Fibroblast of pulmonary artery (primary cell): ENCODE measurements at regions not wholly inside any gene's neighbourhood (a gene's known extent, or its start where the extent isn't known, plus 50 kb on each side); places are given as distances from the start of the nearest gene placed in this dataset.

Experiments
- DNase-seq: peaks from one replicate; pipeline ENCODE4 v3.0.0-alpha.2; 2010; ENCODE audit warnings: low read depth
- H3K4me3 ChIP-seq: replicated peaks from 2 replicates; pipeline ENCODE4 v1.5.1; 2011; ENCODE audit warnings: low read depth, mild to moderate bottlenecking, control low read depth, low read length, moderate library complexity
- TF ChIP-seq, protein P1 (sequence below): IDR thresholded peaks from 2 replicates; pipeline ENCODE4 v1.5.1; 2011; ENCODE audit warnings: mild to moderate bottlenecking, control low read depth, low read length, inconsistent platforms; ENCODE audit errors: missing control alignments

DNA sequence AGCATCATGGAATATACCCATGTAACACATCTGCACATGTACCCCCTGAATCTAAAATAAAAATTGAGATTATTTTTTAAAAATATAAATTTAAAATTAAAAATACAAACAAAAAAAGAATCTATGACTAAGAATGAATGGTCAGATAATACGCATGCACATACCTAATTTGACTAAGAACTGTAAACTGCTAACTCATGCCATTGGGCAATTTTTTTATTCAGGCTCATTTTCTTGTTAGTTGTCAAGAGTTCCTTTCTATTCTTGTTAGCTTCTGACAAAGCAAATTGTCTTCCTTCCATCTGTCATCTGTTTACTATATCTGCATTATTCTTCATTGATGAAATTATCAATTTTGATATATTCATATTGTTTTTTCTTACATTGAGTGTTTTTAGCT lies 69.5 kb upstream of the HAND1 start:
- H3K4me3 ChIP-seq: no peak overlapping the region
- DNase-seq: no peak
- TF ChIP-seq, protein P1, sequence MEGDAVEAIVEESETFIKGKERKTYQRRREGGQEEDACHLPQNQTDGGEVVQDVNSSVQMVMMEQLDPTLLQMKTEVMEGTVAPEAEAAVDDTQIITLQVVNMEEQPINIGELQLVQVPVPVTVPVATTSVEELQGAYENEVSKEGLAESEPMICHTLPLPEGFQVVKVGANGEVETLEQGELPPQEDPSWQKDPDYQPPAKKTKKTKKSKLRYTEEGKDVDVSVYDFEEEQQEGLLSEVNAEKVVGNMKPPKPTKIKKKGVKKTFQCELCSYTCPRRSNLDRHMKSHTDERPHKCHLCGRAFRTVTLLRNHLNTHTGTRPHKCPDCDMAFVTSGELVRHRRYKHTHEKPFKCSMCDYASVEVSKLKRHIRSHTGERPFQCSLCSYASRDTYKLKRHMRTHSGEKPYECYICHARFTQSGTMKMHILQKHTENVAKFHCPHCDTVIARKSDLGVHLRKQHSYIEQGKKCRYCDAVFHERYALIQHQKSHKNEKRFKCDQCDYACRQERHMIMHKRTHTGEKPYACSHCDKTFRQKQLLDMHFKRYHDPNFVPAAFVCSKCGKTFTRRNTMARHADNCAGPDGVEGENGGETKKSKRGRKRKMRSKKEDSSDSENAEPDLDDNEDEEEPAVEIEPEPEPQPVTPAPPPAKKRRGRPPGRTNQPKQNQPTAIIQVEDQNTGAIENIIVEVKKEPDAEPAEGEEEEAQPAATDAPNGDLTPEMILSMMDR: no peak

DNA sequence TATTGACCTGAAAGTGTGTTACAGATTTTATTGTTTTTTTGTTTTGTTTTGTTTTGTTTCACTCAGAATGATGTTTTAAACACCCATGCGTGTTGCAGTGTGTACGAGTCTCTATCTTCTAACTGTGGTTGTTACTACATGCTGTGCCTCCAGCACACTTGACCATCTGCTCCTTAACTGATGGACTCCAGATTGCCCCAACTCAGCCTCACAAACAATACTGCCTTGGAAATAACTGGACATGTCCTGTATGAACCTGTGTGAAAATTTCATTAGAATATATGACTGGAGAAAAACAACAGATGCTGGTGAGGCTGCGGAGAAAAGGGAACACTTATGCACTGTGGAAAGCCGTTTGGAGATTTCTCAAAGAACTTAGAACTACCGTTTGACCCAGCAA lies 68.7 kb upstream of the HAND1 start:
- TF ChIP-seq, protein P1: no peak
- no peak for DNase-seq
- no peak overlapping the region for H3K4me3 ChIP-seq

DNA sequence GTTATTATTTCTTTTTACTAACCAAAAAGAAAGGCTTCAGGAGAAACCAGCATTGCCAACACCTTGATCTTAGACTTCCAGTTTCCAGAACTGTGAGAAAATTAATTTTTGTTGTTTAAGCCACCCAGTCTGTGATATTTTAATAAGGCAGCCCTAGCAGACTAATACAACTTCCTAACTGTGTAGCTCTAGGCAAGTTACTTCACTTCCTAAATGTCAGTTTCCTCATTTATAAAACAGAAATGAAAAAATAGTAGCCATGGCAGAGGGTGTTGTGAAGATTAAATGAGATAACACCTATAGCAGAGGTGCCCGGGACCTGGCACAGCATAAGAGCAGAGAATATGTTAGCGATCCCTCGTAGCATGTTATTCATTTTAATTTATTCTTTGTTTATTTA lies 66.6 kb upstream of the HAND1 start:
- TF ChIP-seq, protein P1: no peak
- no peak for DNase-seq
- no peak overlapping the region for H3K4me3 ChIP-seq

DNA sequence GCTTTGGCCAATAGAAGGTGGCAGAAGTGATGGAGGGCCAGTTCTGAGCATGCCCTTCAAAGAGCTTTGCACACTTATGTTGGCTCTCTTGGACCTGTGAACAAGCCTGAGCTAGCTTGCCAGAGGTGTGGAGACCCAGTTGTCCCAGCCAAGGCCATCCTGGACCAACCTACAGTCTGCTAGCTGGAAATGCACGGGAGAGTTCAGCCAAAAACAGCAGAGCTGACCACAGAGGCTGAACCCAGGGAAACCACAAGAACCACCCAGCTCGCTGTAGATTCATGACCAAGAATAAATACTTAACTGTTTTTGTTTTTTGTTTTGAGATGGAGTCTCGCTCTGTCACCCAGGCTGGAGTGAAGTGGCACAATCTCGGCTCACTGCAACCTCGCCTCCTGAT lies 65.4 kb upstream of the HAND1 start:
- DNase-seq: no peak
- H3K4me3 ChIP-seq: no peak overlapping the region
- TF ChIP-seq, protein P1: no peak

GRCh38 chr5:154542581-154542980 lies 64.6 kb upstream of the HAND1 start:
- no peak for DNase-seq
- no peak overlapping the region for H3K4me3 ChIP-seq
- TF ChIP-seq, protein P1: no peak

DNA sequence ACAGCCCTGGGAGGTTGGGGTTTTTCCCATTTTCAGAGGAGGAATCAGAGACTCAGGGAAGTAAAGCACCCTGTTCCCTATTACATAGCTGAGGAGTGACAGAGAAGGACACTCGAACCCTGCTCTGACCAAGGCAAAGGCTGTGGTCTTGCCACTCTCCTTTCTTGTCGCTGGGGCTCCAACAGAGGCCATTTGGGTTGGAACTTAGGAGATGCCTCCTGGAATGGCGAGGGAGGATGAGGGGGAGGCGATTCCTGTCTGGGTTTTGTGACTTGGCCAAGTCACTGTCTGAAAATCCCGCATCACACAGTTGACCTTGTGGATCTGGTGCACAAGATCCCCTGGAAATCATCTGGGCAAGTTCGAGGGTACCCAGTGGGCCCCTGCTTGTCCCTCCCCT lies 64.0 kb upstream of the HAND1 start:
- TF ChIP-seq, protein P1: no peak
- no peak for DNase-seq
- no peak overlapping the region for H3K4me3 ChIP-seq

DNA sequence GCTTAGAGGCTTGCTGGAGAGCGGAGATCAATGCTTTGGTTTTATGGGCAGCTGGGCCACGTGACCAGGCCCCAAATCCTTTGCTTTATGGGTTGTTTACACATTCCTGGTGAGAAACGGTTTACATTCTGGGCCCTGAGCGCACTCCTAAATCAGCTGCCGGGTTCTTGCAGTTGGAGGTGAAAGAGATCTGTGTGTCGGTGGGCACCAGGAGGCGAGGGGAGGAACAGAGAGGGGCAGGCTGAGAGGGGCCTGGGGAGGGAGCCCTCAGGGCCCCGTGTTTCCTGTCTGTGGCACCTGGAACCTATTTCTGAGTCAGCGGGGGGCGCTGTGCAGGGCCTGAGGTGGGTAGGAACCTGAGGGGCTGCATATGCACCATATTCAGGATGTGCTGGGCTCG lies 63.5 kb upstream of the HAND1 start:
- H3K4me3 ChIP-seq: no peak overlapping the region
- TF ChIP-seq, protein P1: no peak
- DNase-seq: no peak
